HepG2 (cell line): ENCODE measurements at regions not wholly inside any gene's neighbourhood (a gene's known extent, or its start where the extent isn't known, plus 50 kb on each side); places are given as distances from the start of the nearest gene placed in this dataset.

Experiments used
- ATAC-seq: fragments of 200-7000 bp; cut with Tn5 transposase; 3 replicates; pipeline ENCODE4 v1.9.1; 2020; ENCODE audit warnings: mild to moderate bottlenecking, moderate library complexity
- BruUV-seq: library from RNA; stranded (reverse); fragments of 400-500 nt; replicated peaks from 2 replicates; lab custom pipeline; 2021; lab: Mats Ljungman, UMichigan
- CTCF ChIA-PET: fragments of 300-600 bp; formaldehyde crosslinking; extraction: SDS; loops from one replicate; lab custom pipeline; 2021; ENCODE audit warnings: low total read pairs, inconsistent platforms, low intra/inter-chr PET ratio; lab: Yijun Ruan, JAX
- POLR2A ChIA-PET: fragments of 350-600 bp; sonication (Branson Sonifier 250); formaldehyde crosslinking; loops from one replicate; lab custom pipeline; 2020; ENCODE audit warnings: antibody characterized with exemption, inconsistent platforms; lab: Yijun Ruan, JAX
- DNase-seq: peaks from one replicate; pipeline ENCODE4 v3.0.0-alpha.2; 2015; ENCODE audit warnings: low spot score
- FAIRE-seq: peaks from 3 replicates; lab custom pipeline; 2011; peaks lifted over from hg19 to GRCh38; lab: Jason Lieb, UNC
- H2AFZ ChIP-seq: one replicate; pipeline ENCODE4 v1.6.1; 2011; ENCODE audit warnings: low read length, inconsistent platforms
- H3K27ac ChIP-seq: fragments of 300-600 bp; 3 replicates; pipeline ENCODE4 v1.8.0; 2011; ENCODE audit warnings: mixed run types, mild to moderate bottlenecking, mixed read lengths, low read length, inconsistent platforms; ENCODE audit not compliant: insufficient read depth; ENCODE audit errors: extremely low read length
- H3K27me3 ChIP-seq, 2 experiments: fragments of 200-600 bp in 1 of 2; 2 replicates in 1 of 2; 3 replicates in 1 of 2; pipeline versions ENCODE4 v1.6.0 to v1.8.0; 2011; ENCODE audit warnings: low read length in 2 of 2, mild to moderate bottlenecking in 2 of 2, moderate library complexity in 2 of 2, inconsistent platforms in 1 of 2; ENCODE audit not compliant: insufficient read depth in 2 of 2, control insufficient read depth in 1 of 2
- H3K36me3 ChIP-seq, 2 experiments: fragments of 200-600 bp in 1 of 2; replicated peaks in 1 of 2; 2 replicates in 1 of 2; 3 replicates in 1 of 2; pipeline versions ENCODE4 v1.5.1 to v1.8.0; 2011; ENCODE audit warnings: low read length in 2 of 2, inconsistent platforms in 1 of 2; ENCODE audit not compliant: insufficient read depth in 2 of 2, control insufficient read depth in 1 of 2
- H3K4me1 ChIP-seq: 2 replicates; pipeline ENCODE4 v1.5.1; 2012; ENCODE audit warnings: low read length, inconsistent platforms; ENCODE audit not compliant: insufficient read depth
- H3K4me2 ChIP-seq: 2 replicates; pipeline ENCODE4 v1.6.0; 2011; ENCODE audit warnings: low read depth, low read length, inconsistent platforms
- H3K4me3 ChIP-seq, 3 experiments: fragments of 200-600 bp in 1 of 3; sonication (generic), shearing (Covaris generic) in 1 of 3; replicated peaks in 1 of 3; 2 replicates each; pipeline ENCODE4 v1.5.1; 2011 to 2016; ENCODE audit warnings: low read length in 3 of 3, inconsistent platforms in 2 of 3, low read depth in 2 of 3, mild to moderate bottlenecking in 2 of 3, control low read depth in 1 of 3, mixed read lengths in 1 of 3; ENCODE audit not compliant: insufficient read depth in 1 of 3
- H3K79me2 ChIP-seq: one replicate; pipeline ENCODE4 v1.6.1; 2011; ENCODE audit warnings: low read length, inconsistent platforms; ENCODE audit not compliant: insufficient read depth
- H3K9ac ChIP-seq: 2 replicates; pipeline ENCODE4 v1.6.0; 2011; ENCODE audit warnings: mild to moderate bottlenecking, low read depth, low read length, inconsistent platforms; ENCODE audit not compliant: insufficient read depth
- H3K9me3 ChIP-seq: 2 replicates; pipeline ENCODE4 v1.5.1; 2012; ENCODE audit warnings: mild to moderate bottlenecking, low read length
- H4K20me1 ChIP-seq: 2 replicates; pipeline ENCODE4 v1.6.0; 2011; ENCODE audit warnings: inconsistent platforms, mild to moderate bottlenecking, low read length, moderate library complexity; ENCODE audit not compliant: insufficient read depth
- CENPX ChIP-seq: sonication (generic); formaldehyde crosslinking; IDR thresholded peaks from 2 replicates; pipeline ENCODE4 v1.9.0; 2021; ENCODE audit warnings: mild to moderate bottlenecking, missing genetic modification reagents, moderate library complexity
- HHEX ChIP-seq: IDR thresholded peaks from 2 replicates; pipeline ENCODE4 v1.6.1; 2016; ENCODE audit warnings: control low read depth
- HOXA5 ChIP-seq: sonication (generic); formaldehyde crosslinking; IDR thresholded peaks from 2 replicates; pipeline ENCODE4 v1.4.0; 2020; ENCODE audit warnings: missing genetic modification reagents
- HOXA7 ChIP-seq: sonication (generic); formaldehyde crosslinking; IDR thresholded peaks from 2 replicates; pipeline ENCODE4 v1.8.1; 2022; ENCODE audit warnings: mild to moderate bottlenecking, missing genetic modification reagents, moderate library complexity
- NR2F6 ChIP-seq, 2 experiments: IDR thresholded peaks; 2 replicates each; pipeline ENCODE4 v1.6.1; 2016; ENCODE audit warnings: antibody characterized with exemption in 1 of 2, mild to moderate bottlenecking in 1 of 2
- TFE3 ChIP-seq: IDR thresholded peaks from 2 replicates; pipeline ENCODE4 v1.6.1; 2016
- ZBTB26 ChIP-seq: IDR thresholded peaks from 2 replicates; pipeline ENCODE4 v1.6.1; 2016; ENCODE audit warnings: missing compliant biosample characterization, missing genetic modification reagents, borderline replicate concordance
- ZMYM2 ChIP-seq: sonication (generic); formaldehyde crosslinking; IDR thresholded peaks from 2 replicates; pipeline ENCODE4 v1.8.0; 2022; ENCODE audit warnings: mild to moderate bottlenecking, missing genetic modification reagents
- ZNF33A ChIP-seq: sonication (generic); formaldehyde crosslinking; IDR thresholded peaks from 2 replicates; pipeline ENCODE4 v1.5.1; 2020; ENCODE audit warnings: missing genetic modification reagents, mild to moderate bottlenecking, moderate library complexity, borderline replicate concordance
- ZNF460 ChIP-seq: sonication (generic); formaldehyde crosslinking; IDR thresholded peaks from 2 replicates; pipeline ENCODE4 v1.5.1; 2020; ENCODE audit warnings: missing genetic modification reagents, mild to moderate bottlenecking, borderline replicate concordance
- WGBS: methylation state at CpG from one replicate; pipeline ENCODE4 v1.1.6; 2017; ENCODE audit warnings: low lambda C conversion rate; 5-methylcytosine and 5-hydroxymethylcytosine counted together
- in situ Hi-C: cut with HindIII; loops from 2 replicates; pipeline ENCODE4 v1.10.0; 2017; ENCODE audit warnings: low pct_unique_long_range_greater_than_20kb; ENCODE audit not compliant: extremely low pct_ligation_motif_present
- intact Hi-C: fragments of 100-400 bp; cut with micrococcal nuclease; formaldehyde crosslinking; loops from one replicate; pipeline ENCODE4 v1.10.0; 2022; ENCODE audit not compliant: unreplicated experiment
- TF ChIP-seq, protein P1 (sequence below): sonication (generic); formaldehyde crosslinking; IDR thresholded peaks from 2 replicates; pipeline ENCODE4 v1.4.0; 2020; ENCODE audit warnings: mild to moderate bottlenecking, missing genetic modification reagents

DNA sequence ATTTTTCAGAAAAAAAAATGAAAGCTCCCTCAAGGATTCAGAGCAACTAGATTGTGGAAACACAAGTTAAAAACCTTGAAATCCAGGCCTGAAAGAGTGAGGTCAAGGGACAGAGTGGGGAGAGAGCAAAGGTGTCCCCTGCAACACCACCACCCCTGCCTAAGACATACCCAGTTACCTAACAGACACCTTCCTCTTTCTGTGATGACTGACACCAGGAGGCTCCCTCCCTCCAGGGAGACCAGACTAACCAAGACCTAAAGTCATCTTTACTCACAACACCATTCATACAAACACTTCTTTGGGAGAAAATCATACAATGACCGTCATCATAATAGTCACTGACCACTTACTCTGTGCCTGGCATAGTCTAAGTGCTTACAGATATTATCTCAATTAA is 151.8 kb upstream of the NABP1 start:
- in situ Hi-C loops, result loop anchor here (10.0 kb wide), 1 partner anchor 361 kb away; no protein-coding TSS in a partner anchor
- WGBS, result 65% methylated on average over 1 of the region's 1 CpG

More for the DNA sequence above, 151.8 kb upstream of the NABP1 start:
- FAIRE-seq (no peak), ATAC-seq (no peak), DNase-seq (no peak)
- no peaks in the 10 kb centered on the region for H3K9me3 ChIP-seq
- H3K27ac ChIP-seq, result no peak overlapping the region
- CTCF ChIA-PET, result no interaction called here
- no peaks in the 10 kb centered on the region for H3K36me3 ChIP-seq
- BruUV-seq, result no TSS peak
- no peak overlapping the region for H3K4me3 ChIP-seq
- no peaks in the 10 kb centered on the region for H3K4me1 ChIP-seq
- POLR2A ChIA-PET, result no interaction called here
- TF ChIP-seq HOXA7 (CRISPR knock-in tag) (no peak), HOXA5 (CRISPR knock-in tag) (no peak), HHEX (no peak), ZNF460 (no peak), ZBTB26 (CRISPR knock-in tag) (no peak), ZMYM2 (CRISPR knock-in tag) (no peak), NR2F6 (IDR thresholded peaks at IDR 0.05) (no peak), NR2F6 (CRISPR knock-in tag; IDR thresholded peaks at IDR 0.05) (no peak), ZNF33A (no peak), CENPX (CRISPR knock-in tag) (no peak), TFE3 (no peak)
- TF ChIP-seq, protein P1, sequence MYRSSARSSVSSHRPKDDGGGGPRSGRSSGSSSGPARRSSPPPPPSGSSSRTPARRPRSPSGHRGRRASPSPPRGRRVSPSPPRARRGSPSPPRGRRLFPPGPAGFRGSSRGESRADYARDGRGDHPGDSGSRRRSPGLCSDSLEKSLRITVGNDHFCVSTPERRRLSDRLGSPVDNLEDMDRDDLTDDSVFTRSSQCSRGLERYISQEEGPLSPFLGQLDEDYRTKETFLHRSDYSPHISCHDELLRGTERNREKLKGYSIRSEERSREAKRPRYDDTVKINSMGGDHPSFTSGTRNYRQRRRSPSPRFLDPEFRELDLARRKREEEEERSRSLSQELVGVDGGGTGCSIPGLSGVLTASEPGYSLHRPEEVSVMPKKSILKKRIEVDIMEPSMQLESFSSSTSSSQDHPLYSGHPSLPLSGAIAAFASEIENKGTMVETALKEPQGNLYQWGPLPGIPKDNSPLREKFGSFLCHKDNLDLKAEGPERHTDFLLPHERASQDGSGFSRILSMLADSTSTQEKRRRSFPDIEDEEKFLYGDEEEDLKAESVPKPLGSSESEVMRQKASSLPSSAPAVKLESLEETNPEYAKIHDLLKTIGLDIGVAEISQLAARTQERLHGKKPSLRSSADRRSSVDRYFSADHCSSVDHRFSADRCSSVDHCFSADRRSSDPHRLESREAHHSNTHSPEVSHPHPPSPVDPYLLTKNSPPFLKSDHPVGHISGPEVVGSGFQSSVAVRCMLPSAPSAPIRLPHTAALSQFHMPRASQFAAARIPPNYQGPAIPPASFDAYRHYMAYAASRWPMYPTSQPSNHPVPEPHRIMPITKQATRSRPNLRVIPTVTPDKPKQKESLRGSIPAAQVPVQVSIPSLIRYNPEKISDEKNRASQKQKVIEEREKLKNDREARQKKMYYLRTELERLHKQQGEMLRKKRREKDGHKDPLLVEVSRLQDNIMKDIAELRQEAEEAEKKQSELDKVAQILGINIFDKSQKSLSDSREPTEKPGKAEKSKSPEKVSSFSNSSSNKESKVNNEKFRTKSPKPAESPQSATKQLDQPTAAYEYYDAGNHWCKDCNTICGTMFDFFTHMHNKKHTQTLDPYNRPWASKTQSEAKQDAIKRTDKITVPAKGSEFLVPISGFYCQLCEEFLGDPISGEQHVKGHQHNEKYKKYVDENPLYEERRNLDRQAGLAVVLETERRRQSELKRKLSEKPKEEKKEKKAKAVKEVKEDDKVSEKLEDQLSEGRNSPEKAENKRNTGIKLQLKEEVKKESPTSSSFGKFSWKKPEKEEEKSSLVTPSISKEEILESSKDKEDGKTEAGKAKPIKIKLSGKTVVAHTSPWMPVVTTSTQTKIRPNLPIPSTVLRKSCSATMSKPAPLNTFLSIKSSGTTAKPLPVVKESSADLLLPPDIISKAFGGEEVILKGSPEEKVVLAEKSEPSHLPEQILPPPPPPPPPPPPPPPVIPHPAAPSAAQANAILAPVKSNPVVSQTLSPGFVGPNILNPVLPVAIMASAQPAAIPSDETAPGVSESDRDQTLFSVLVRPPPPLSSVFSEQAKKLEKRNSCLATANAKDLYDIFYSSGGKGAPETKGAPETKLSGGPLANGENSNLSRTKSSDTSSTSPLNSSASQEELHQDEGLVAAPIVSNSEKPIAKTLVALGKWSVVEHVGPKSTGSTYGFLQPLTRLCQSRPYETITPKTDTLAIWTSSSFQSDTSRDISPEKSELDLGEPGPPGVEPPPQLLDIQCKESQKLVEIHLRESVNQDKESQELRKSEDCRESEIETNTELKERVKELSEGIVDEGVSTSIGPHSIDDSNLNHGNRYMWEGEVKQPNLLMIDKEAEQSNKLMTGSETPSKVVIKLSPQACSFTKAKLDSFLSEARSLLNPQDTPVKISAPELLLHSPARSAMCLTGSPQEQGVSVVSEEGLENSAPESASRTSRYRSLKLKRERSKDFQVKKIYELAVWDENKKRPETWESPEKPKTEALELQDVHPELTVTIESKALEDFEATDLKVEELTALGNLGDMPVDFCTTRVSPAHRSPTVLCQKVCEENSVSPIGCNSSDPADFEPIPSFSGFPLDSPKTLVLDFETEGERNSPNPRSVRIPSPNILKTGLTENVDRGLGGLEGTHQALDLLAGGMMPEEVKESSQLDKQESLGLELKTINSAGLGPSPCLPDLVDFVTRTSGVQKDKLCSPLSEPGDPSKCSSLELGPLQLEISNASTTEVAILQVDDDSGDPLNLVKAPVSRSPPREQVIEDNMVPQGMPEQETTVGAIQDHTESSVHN (CRISPR knock-in tag), result no peak
- H3K4me2 ChIP-seq, result no peak overlapping the region
- intact Hi-C loops, result no loop called here
- H3K9ac ChIP-seq, result no peak overlapping the region
- no peaks in the 10 kb centered on the region for H4K20me1 ChIP-seq
- H2AFZ ChIP-seq, result no peak overlapping the region
- H3K27me3 ChIP-seq, result no peaks in the 10 kb centered on the region
- no peaks in the 10 kb centered on the region for H3K79me2 ChIP-seq
